Nucleus accumbens (tissue), 56 donors: ENCODE measurements at regions not wholly inside any gene's neighbourhood (a gene's known extent, or its start where the extent isn't known, plus 50 kb on each side); places are given as distances from the start of the nearest gene placed in this dataset.

Source experiments
- DNase-seq, 56 donors: peaks; one replicate each; lab custom pipeline; 2025; lab: John Stamatoyannopoulos, UW

DNA sequence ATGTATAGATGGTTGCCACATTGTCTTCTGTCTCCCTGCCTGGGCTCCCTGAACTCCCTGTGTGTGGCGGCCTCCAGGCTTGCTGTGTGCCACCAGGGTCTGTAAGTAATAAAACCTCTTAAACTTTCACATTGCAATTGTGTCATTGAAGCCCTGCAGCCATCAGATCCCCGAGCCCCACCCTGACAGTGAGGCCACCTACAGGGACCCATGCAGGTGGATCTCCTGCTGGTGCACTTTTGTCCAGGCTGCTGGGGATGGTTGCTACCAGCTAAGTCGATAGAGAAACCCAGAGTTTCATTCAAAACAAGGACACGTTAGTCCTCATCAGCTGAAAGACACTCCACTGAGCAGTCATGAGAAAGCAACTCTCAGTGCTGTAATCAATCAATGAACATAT, 133.6 kb upstream of the PRICKLE2 start:
- no peak for DNase-seq

DNA sequence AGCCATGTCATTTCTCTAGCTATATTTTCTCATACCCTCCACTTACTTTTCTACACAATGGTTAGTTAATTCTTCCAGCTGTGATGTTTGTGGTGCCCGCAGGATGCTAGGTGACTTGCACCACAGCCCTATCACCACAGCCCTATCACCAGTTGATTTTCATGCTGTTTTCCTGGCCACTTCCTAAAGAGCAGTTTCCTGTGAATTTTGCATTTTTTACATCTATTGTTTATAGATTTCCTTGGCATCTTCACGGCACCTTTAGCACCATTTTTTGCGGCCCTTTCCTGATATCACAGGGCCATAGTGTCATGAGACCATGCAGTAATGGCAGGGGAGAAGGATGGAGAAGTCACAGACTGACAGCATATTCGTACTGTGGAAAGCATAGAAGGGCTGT, 132.9 kb upstream of the PRICKLE2 start:
- no peak for DNase-seq

DNA sequence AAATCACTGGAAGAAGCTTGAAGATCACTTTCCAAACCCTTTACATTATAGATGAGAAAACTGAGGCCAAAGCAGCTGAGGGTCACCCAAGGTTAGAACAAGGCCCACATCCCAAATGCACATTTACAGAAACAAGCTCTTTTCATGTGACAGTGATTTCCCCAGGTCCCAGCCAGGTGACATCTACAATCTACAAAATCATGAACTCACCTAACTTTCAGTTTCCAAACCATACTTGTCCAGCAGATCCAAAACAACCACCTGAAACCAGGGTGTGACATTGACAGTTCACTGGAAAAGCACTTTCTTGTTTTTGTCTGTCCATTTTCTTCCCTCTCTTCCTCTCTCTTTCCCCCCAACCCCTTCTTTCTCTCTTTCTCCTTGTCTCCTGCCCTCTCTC, 132.2 kb upstream of the PRICKLE2 start:
- DNase-seq, result no peak

DNA sequence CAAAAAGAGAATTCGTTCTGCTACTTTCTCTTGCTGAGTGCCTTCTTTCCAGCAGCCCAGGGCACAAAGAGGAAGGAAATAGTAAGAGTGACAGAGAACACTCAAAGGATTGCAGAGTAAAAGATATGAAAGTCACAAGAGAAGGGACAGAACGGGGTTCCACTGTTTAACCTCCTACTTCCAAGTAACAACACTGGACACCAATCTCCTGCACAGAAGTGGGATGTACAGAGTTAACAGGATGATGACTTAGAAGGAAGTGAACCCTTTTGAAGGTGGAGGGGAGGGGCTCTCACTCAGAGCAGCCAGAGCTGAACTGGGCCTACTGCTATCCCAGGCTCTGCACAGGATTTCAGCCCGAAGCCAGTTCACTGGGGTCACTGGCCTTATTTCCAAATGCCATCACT, 130.1 kb upstream of the PRICKLE2 start:
- DNase-seq, result peak in 1 of 56 donors; percentile 3

DNA sequence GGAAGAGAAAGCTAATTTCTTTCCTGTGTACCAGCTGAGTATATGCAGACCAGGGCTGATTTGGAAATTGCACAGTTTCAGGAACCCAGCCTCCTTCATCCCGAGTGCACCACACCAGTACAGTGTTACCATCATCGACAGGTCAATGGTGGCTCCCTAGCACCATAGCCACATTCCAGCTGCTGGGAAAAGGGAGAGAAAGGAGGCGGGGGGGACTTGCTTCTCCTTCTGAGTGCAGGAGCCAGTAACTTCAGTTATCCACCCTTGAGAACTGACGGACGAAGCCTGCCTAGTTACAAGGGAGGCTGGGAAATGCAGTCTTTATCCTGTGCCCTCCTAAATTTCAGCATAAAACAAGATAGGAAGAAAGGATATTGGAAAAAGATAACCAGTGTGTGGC, 129.7 kb upstream of the PRICKLE2 start:
- DNase-seq, result no peak

DNA sequence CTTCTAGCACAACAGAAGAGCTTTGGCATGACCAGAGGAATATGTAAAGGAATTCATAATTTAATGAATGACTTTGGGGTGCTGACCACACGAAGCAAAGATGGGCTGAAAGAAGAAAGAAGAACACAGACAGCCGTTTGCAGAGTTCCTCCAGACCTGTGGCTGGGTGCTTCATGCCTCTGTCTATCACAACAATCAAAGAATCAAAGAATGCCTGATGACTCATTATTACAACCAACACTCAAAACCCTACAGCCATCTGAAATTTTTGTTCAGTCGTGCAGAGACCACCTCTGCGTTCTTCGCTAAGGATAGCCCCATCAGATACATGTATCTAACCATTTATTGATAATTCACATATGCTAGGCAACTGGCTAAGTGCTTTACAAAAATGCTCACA, 129.0 kb upstream of the PRICKLE2 start:
- no peak for DNase-seq

DNA sequence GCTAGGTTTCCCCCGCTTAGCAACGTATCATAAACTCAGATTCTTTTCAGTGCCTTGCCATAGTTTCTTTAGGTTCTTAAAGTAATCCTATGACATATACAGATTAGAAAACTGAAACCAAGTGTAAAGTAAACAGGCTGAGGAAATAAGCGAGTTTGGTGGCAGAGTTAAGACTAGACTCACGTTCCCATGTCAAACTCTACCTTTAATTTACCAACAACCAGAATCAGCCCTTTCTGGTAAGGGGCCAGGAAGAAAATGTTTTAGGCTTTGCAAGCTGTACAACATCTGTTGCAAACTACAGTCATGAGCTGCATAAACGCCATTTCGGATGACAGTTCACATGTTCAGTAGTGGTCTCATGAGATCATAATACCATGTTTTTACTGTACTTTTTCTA, 128.0 kb upstream of the PRICKLE2 start:
- DNase-seq, result no peak

DNA sequence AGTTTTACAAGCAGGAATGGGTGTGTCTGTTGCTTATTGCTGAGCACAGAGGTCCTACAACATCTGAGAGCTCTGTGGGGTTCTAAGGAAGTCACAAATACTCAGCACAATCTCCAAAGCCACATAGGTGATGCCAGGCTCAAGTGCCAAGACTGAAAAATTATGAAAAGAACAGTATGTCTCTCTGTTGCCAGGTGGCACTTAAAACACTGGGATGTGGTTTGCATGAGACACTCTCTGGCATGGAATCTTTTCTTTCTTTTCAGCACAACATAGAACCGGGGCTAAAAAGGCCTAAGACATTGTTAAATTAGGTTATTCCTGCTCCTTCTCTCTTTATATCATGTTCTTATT, 127.3 kb upstream of the PRICKLE2 start:
- no peak for DNase-seq

DNA sequence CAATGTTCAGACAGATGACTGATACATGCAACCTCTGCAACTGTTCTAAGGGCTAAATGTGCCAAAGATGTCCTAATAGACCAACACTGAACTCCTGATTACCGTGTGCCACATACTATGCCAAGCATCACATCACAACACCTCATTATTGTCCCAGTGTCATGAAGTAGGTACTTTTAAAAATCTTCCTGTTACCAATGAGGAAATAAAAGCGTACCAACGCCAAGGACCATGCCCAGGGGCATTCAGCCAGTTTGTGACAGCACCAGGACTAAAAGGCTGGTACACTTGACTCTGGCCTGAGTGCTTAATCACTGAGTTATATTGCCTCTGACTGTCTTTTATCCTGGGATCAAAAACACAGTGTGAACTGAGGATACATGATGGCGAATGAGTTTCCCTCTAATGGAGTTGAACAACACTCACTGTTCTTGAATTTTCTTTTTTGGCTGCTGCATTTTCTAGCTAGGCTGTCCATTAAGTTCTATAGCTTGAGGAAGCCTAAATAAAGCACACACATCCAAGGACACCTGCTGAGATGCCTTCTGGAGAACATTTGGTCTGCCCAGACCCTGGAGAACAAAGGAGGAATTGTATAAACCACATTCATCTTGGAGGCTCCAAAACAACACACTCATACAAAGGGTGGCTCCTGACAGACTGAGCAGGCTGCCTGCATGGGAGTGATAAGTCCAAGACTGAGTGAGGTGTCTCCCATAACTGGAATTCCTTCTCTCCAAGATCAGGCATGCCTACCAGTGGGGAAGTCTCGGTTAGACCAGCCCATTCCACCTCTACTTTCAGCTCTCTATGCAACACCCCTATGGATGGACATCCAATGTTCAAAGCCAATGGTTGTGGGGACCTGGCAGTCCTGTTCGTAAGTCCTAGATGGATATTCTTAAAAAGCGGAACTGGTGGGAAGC, 126.7 kb upstream of the PRICKLE2 start:
- peak in 1 of 56 donors; percentile 0 for DNase-seq

DNA sequence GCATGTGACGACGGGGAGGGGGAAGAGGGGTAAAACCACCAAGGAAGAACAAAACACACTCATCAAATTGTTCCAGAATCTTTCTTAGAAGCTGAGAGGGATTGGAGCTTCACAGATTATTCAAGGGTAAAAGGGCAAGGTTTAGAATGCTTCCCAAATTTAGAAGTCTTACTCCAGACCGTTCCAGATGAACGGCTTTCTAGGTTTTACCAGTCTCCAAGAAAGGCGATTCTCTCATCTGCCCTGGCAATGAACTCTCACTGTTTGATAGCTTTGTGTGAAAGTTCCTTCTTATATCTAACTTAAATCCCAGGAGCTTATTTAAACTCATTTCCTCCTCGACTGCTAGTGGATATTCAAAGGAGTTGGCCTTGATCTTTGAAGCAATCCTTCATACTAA, 124.3 kb upstream of the PRICKLE2 start:
- no peak for DNase-seq

DNA sequence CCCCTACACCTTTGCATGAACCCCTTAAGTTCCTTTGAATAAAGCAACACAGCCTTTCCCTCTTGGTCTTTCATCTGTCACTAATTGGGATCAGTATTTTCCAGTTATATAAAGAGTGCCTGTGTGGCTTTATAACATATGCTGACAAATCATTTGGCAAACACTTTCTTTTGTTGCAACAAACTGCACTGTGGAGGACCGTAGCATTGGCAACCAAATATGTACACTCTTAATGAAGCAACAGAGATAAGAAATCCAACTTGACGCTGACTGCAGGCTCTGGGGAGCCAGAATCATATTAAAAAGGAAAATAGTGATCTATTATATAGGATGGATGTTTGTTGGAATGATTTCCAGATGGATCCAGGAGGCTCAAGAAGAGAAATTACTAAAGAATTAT, 120.1 kb upstream of the PRICKLE2 start:
- DNase-seq, result no peak

DNA sequence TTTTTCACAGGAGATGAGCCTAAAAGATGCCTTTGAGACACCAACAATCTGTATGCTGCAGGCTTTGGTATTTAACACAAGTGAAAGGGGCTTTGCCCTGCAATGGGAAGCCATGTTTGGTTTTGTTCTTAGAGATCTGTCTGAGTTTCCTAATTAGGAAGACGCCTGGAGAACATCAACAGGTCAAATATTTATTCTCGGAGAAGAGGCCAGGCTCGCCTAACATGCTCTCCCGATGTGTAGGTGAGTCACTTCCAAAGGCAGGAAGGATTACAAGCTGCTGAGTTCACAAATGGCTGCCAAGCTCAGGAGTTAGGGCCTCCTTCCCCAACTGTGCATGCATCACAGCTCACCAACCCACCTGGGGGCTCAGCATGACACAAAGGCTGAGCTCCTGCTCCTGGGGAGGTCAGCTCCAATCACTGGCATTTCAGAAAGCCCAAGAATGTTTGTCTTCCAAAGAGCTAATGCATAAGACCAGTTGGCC, 119.5 kb upstream of the PRICKLE2 start:
- no peak for DNase-seq

DNA sequence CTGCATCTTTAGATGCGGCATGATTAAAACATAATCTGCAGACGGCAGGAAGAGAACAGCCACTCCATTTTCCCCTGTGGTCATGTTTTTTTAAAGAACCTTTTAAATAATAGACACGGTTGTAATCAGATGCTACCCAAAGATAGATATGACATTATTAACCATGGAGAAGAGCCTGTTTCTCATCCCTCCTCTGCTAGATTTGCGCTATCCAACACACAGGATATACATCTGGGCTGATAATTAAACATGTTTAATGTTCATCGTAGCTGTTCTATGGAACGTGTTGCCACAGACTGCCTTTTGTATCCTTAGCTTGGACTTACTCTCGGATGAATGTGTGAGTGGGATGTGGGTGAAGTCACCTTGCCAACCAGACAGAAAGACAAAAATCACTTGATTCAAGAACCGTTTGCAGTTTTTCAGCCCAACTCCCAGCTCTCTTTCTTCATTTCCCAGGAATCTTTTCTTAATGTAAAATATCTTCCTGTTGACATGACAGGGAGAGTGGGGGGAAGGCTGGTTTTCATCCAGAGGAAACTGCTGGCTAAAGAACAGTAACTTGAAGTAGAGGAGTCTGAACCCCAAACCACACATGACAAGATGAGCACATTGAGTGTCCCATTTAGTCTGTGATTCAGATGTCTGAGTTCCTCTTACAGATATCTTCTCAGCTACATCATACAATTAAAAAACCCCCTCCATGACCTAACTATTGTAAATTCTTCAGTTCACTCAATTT, 118.6 kb upstream of the PRICKLE2 start:
- DNase-seq, result no peak

DNA sequence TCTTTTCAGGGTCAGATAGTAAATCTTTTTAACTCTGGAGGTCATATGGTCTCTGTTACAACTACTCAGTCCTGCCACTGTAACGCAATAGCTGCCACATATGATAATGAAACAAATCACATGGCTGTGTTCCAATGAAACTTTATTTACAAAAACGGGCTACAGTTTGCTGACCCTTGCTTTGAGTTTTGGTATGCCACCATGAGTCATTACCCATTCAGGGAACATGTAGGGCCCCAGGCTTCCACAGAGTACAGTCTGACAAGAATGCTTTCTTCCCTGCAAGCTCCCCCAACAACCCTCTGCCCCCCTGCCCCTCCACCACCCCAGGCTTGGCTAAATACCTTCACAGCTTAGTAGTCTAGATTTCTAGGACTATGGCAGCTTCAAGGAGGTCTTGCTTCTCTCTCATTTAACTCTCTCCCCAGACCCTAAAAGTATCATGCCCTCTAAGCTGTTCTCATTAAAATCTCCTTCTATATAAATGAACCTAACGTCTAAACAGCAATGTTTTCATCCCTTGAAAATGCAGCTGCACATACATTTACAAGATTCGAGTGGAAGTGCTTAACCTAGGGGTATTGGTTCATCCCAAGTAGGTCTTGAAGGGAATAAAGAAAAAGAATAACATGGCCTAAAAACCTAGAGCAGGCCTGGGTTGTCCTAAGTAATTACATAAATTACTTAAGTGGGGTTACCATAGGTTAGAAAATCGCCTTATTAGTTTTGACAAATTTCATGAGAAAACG, 117.8 kb upstream of the PRICKLE2 start:
- no peak for DNase-seq

DNA sequence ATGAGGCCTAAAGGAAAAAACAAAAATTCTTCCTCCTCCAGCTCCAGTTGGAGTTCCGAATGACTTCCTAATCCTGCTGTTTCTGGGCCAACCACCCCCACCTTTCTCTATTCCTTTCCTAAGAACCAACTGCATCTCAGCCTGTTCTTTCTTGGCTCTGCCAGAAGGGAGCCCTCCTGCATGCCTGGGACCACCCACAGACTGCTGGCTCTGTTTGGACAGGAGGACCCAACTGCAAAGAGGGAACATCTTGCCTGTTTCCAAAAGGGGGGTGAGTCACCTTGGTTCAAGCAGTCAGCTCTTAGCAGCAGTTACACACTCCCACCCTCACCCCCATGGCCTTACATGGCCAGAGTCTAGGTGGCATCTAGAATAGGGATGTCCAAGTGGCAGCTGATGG, 116.0 kb upstream of the PRICKLE2 start:
- DNase-seq, result no peak

DNA sequence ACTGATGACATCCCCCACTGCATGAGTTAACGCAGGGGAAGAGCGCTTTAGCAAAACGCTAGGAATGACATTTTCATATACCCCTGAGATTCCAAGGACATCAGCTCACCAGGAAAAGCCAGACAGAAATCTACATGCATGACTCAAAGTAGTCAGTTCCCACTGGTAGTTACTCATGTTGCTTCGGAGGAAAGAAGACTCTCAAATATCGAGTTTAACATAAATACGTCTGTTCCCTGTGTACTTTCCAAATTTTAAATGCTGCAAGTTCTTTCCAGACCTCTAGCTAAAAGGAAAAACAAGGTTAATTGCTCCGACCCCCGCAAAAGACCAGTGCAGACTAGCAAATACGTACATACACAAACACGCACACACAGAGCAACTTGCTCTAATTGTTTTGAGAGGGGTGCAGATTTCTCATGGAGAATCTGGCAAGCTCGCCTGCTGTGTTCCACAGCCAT, 115.4 kb upstream of the PRICKLE2 start:
- no peak for DNase-seq

DNA sequence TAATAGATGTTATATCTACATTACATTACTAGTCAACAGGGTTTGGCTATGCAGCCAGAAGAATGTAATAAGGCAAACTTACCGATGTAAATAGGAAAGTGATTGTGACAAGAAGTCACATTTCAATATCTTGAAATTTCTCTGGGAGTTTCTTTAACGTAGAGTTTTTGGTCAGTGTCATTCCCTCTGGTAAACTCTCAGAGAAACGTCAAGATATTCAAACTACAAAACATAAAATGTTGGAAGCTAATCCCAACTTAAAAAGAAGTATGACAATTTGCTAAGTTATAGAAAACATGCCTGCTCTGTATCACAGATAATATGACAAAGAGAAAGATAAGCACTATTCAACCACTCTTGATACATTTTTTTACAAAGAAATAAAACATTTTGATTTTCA, 111.2 kb upstream of the PRICKLE2 start:
- no peak for DNase-seq

DNA sequence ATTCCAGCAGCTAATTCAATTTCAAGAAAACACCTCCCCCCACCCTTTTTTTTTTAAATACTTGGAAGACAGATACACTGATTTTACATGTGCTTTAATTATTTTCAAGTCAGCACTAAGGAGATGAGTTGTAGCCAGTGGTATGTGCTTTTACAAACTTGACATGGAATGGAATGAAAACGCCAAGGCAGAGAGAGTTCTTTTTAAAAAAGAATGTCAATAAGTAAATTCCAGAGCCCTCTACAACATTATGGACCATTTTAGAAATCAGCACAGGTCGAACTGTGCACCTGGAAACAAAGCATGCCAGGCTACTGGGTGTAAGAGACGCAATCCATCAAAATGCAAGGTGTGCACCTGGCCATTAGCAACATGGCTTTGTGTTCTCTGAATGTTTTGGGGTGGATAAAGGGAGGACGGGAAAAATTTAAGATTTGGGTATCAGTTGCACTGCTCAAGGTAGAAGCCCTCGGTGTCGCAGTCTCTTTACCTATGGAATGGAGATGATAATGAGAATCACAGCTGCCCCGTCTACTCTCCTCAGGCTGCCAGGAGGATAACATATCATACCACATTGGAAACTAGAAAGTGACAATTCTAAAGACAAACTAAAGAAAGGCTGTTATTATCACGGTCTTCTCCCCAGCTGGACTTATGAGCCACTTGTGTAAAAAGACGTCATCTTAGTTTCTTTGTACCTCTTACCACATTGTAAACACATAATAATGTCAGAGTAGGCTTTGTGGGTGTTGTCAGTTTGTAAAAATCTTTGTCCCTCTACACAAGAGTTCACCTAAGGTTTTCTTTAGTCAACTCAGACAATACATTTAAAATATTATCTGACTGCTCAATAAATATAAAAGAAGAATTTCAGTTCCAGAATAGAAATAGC, 107.4 kb upstream of the PRICKLE2 start:
- no peak for DNase-seq

DNA sequence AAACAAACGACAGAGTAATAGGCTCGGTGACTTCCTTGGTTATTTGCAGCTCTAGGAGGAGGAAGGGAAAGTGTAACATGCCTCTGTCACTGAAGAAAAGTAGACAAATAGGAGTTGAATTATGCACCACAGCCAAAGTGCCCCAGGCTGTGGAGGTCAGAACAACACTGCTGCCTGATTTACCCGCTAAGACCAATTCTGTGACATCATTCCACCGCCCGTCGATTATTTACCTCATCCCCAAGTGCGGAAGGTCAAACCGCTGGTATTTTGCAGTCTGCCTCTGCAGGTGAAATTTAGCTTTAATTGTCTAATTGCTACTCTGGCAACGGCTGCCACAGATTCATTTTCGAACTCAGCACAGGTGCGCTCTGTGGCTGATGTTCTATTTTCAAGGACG, 106.3 kb upstream of the PRICKLE2 start:
- DNase-seq, result no peak

DNA sequence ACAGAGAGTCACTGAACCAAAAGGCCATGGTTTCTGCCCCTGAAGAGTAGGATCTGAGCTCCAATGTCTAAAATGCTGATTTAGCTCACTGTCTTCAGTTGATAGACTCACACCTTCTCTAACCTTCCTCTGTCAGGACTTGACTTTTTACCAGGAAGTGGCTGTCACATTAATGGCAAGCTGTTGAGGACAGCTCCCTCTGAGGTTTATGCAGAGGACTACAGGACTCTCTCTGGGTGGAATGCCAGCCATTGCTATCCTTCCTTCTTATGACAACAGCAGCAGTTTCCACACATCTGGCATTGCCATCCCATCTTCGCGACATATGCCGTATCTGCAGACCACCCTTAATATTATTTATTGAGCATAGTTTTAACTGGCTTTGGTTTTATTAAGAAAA, 103.8 kb upstream of the PRICKLE2 start:
- no peak for DNase-seq
